Lower lobe of right lung (tissue), 2 donors: ENCODE measurements at regions not wholly inside any gene's neighbourhood (a gene's known extent, or its start where the extent isn't known, plus 50 kb on each side); places are given as distances from the start of the nearest gene placed in this dataset.

ENCODE experiments used
- ATAC-seq, 2 donors: fragments of 200-7000 bp; cut with Tn5 transposase; one replicate each; pipeline ENCODE4 v1.9.1; 2020 to 2022; ENCODE audit warnings: mild to moderate bottlenecking in 2 of 2, moderate library complexity in 2 of 2
- DNase-seq: peaks from one replicate; pipeline ENCODE4 v3.0.0-alpha.2; 2020
- H3K27ac ChIP-seq: fragments of 200-600 bp; one replicate; pipeline ENCODE4 v1.8.0; 2022
- H3K27me3 ChIP-seq: fragments of 200-600 bp; one replicate; pipeline ENCODE4 v1.8.0; 2022; ENCODE audit warnings: low read depth
- H3K36me3 ChIP-seq: fragments of 200-600 bp; one replicate; pipeline ENCODE4 v1.8.0; 2022; ENCODE audit warnings: mild to moderate bottlenecking
- H3K4me1 ChIP-seq: fragments of 200-600 bp; one replicate; pipeline ENCODE4 v1.8.0; 2022
- H3K4me3 ChIP-seq: fragments of 200-600 bp; one replicate; pipeline ENCODE4 v1.8.0; 2022; ENCODE audit warnings: mild to moderate bottlenecking
- H3K9me3 ChIP-seq: fragments of 200-600 bp; one replicate; pipeline ENCODE4 v1.8.0; 2022
- intact Hi-C: fragments of 100-400 bp; cut with DNase I; formaldehyde crosslinking; loops from one replicate; pipeline ENCODE4 v1.11.0; 2022
- TF ChIP-seq, protein P1 (sequence below): fragments of 200-600 bp; IDR thresholded peaks from one replicate; pipeline ENCODE4 v1.8.0; 2022; ENCODE audit warnings: antibody characterized with exemption, mild to moderate bottlenecking
- donor health status: DM: no; HTN: yes; CAD: no; lungs with severe emphysema.

DNA sequence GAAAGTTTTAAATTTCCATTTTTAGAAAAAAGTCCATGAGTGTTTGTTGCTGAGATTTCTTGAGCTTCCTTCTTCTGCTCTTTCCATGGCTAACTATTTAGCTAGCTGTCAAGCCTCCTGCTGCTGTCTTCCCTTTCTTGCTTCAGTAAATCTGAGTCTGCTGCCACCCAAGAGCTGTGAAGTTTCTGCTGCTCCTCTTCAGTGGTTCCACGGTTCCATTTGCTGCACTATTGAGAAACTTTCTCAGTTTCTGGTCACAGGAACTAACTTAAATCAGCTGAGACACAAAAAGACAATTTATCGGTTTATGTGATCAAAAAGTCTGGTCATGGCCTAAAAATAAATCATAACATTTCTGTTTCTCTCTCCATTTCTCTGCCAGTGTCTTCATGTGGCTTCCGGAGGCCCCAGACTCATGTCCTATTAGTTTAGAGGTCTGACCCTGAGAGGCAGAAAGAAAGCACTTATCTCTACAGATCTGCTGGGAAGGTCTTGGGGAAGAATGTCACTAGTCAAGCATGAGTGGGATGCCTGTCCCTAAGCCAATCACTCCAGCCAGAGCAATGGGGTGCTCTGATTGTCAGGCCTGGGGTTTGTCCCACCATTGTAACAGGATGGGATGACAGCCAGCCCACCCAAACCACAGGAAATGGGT, 73.0 kb upstream of the ARL4C start:
- TF ChIP-seq, protein P1, sequence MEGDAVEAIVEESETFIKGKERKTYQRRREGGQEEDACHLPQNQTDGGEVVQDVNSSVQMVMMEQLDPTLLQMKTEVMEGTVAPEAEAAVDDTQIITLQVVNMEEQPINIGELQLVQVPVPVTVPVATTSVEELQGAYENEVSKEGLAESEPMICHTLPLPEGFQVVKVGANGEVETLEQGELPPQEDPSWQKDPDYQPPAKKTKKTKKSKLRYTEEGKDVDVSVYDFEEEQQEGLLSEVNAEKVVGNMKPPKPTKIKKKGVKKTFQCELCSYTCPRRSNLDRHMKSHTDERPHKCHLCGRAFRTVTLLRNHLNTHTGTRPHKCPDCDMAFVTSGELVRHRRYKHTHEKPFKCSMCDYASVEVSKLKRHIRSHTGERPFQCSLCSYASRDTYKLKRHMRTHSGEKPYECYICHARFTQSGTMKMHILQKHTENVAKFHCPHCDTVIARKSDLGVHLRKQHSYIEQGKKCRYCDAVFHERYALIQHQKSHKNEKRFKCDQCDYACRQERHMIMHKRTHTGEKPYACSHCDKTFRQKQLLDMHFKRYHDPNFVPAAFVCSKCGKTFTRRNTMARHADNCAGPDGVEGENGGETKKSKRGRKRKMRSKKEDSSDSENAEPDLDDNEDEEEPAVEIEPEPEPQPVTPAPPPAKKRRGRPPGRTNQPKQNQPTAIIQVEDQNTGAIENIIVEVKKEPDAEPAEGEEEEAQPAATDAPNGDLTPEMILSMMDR: no peak
- H3K36me3 ChIP-seq: no peaks in the 10 kb centered on the region
- no peaks in the 10 kb centered on the region for H3K4me1 ChIP-seq
- DNase-seq (no peak), ATAC-seq (no peak)
- intact Hi-C loops: no loop called here
- no peak overlapping the region for H3K4me3 ChIP-seq
- H3K27ac ChIP-seq: no peak overlapping the region
- H3K27me3 ChIP-seq: no peaks in the 10 kb centered on the region
- no peaks in the 10 kb centered on the region for H3K9me3 ChIP-seq

DNA sequence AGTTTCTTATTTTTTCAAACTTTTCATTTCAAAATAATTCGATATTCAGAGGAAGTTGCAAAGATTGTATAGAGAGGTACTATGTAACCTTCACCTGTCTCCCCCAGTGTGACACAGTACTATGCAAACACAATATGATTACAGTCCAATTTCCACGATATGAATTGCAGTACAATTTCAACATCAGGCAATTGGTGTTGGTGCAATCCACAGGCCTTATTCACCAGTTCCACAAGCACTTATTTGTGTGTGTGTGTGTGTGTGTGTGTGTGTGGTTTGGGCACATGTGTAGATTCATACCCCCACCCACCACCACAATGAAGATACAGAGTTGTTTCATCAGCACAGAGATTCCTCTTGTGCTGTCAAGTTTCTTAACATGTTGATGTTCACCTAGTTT, 69.7 kb upstream of the ARL4C start:
- H3K9me3 ChIP-seq: no peaks in the 10 kb centered on the region
- H3K36me3 ChIP-seq: no peaks in the 10 kb centered on the region
- no peaks in the 10 kb centered on the region for H3K4me1 ChIP-seq
- no peaks in the 10 kb centered on the region for H3K27me3 ChIP-seq
- DNase-seq (no peak), ATAC-seq (no peak)
- TF ChIP-seq, protein P1: no peak
- no peak overlapping the region for H3K4me3 ChIP-seq
- intact Hi-C loops: no loop called here
- no peak overlapping the region for H3K27ac ChIP-seq

DNA sequence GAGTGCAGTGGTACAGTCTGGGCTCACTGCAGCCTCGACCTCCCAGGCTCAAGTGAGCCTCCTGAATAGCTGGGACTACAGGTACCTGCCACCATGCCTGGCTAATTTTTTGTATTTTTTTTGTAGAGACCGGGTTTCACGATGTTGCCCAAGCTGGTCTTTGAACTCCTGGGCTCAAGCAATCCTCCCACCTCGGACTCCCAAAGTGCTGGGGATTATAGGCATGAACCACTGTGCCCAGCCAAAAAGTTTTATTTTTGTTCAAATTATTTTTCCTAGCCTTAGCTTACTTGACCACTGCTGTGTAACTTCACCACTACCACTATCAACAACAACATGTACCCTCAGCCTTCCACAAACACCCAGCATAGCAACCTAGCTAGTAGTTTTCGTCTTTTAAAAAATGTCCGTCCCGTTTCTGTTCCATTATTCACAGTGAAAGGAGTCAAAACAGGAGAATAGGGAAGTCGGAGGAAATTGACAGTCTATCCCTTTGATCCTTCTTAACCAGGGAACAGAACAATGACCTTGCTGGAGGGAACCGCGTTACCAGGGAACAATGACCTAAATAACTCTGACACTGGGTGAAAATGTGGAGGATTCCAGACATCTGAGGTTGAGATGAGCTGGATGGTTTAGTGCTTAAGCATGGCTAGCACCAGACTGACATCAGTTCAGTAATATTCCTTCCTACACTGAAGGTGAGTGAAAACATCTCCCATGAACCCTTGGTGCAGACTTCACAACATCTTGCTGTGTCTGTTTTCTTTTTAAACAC, 69.2 kb upstream of the ARL4C start:
- intact Hi-C loops: no loop called here
- no peaks in the 10 kb centered on the region for H3K9me3 ChIP-seq

DNA sequence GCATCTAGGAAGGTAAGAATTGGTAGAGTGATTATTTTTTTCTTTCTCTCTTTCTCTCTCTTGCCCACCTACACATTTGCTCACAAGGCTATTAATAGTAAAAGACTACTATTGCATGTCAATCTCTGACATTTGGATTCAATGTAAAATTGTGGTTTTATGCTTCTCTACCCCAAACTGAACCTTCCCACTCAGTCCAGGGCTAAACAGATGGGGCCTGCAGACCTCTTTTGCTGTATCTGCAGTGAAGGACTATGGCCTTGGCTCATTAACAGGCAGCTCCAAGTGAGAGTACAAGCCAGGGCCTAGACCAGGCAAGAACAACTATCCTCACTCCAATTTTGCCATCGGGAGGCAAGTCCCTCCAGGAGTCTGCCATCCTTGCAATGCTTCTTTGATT, 68.3 kb upstream of the ARL4C start:
- Histone ChIP-seq H3K36me3 (no peaks in the 10 kb centered on the region), H3K27me3 (no peaks in the 10 kb centered on the region), H3K27ac (no peak overlapping the region), H3K9me3 (no peaks in the 10 kb centered on the region), H3K4me3 (no peak overlapping the region), H3K4me1 (no peaks in the 10 kb centered on the region)
- TF ChIP-seq, protein P1: no peak
- no peak for ATAC-seq
- DNase-seq: no peak
- intact Hi-C loops: no loop called here

More for the DNA sequence above, 69.2 kb upstream of the ARL4C start:
- DNase-seq (no peak), ATAC-seq (no peak)
- Histone ChIP-seq H3K4me3 (no peak overlapping the region), H3K27ac (no peak overlapping the region), H3K36me3 (no peaks in the 10 kb centered on the region), H3K4me1 (no peaks in the 10 kb centered on the region), H3K27me3 (no peaks in the 10 kb centered on the region)
- TF ChIP-seq, protein P1: no peak

DNA sequence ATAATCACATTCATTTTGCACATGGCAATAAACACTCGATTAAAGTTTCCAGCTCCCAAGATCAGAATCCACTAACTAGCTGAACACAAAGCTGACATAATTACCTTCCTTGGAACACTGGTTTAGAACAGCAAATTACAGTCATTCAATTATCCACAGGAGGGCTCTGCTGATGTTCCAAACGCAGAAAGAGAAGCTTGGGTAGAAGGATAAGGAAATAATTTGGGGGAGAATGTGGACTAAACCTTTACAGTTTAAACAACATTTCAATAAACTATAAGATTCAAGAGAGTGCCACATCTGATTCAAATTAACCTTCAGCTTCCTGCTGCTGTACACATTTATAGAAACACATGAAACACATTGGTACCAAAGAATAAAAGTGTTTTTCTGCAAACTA, 67.8 kb upstream of the ARL4C start:
- intact Hi-C loops: no loop called here
- no peak for DNase-seq
- Histone ChIP-seq H3K27ac (no peak overlapping the region), H3K9me3 (no peaks in the 10 kb centered on the region), H3K4me1 (no peaks in the 10 kb centered on the region), H3K4me3 (no peak overlapping the region), H3K36me3 (no peaks in the 10 kb centered on the region), H3K27me3 (no peaks in the 10 kb centered on the region)
- TF ChIP-seq, protein P1: no peak
- ATAC-seq: no peak
